ENCODE measurements at regions not wholly inside any gene's neighbourhood (a gene's known extent, or its start where the extent isn't known, plus 50 kb on each side); places are given as distances from the start of the nearest gene placed in this dataset.

GRCh38 chr18:65343571-65343970 lies 407.2 kb upstream of the CDH7 start:
- no peak for TF ChIP-seq ZFX (IDR thresholded peaks at IDR 0.05; ENCODE audit: borderline replicate concordance)
- no peak for TF ChIP-seq CTCF (IDR thresholded peaks at IDR 0.05)

All from 22Rv1 (cell line).